HepG2 (cell line): ENCODE measurements at regions not wholly inside any gene's neighbourhood (a gene's known extent, or its start where the extent isn't known, plus 50 kb on each side); places are given as distances from the start of the nearest gene placed in this dataset.
"Not testable (repeated sequence)": the region's sequence is repeated elsewhere in the genome, so short reads cannot be mapped to it uniquely, and the experiment has no call there.

Source experiments
- CTCF ChIP-seq: sonication (generic); formaldehyde crosslinking; IDR thresholded peaks from 2 replicates; pipeline ENCODE4 v1.5.0; 2020; ENCODE audit warnings: mild to moderate bottlenecking, missing genetic modification reagents, moderate library complexity
- ETS1 ChIP-seq: sonication (generic); formaldehyde crosslinking; IDR thresholded peaks from 2 replicates; pipeline ENCODE4 v1.4.0; 2020; ENCODE audit warnings: missing genetic modification reagents
- EZH2 ChIP-seq: conservative IDR thresholded peaks from 2 replicates; pipeline ENCODE4 v1.6.1; 2012; ENCODE audit warnings: mild to moderate bottlenecking, low read depth, low read length, moderate library complexity
- MYNN ChIP-seq: sonication (generic); formaldehyde crosslinking; IDR thresholded peaks from 2 replicates; pipeline ENCODE4 v1.4.0; 2020; ENCODE audit warnings: mild to moderate bottlenecking, low read depth, missing genetic modification reagents
- NCOA1 ChIP-seq: sonication (generic); formaldehyde crosslinking; IDR thresholded peaks from 2 replicates; pipeline ENCODE4 v1.9.0; 2021; ENCODE audit warnings: missing genetic modification reagents
- PHF20 ChIP-seq: sonication (generic); formaldehyde crosslinking; IDR thresholded peaks from 2 replicates; pipeline ENCODE4 v1.5.0; 2020; ENCODE audit warnings: mild to moderate bottlenecking, missing genetic modification reagents
- POLR2A ChIP-seq, 2 experiments: IDR thresholded peaks; 2 replicates each; pipeline ENCODE4 v1.6.1; 2011; ENCODE audit warnings: low read depth in 2 of 2, low read length in 2 of 2, mild to moderate bottlenecking in 1 of 2, moderate library complexity in 1 of 2; ENCODE audit not compliant: insufficient read depth in 1 of 2
- POLR2AphosphoS5 ChIP-seq: IDR thresholded peaks from 2 replicates; pipeline ENCODE4 v1.6.1; 2012; ENCODE audit warnings: low read depth, low read length
- RAD21 ChIP-seq: fragments of 450-650 bp; formaldehyde crosslinking; IDR thresholded peaks from 2 replicates; pipeline ENCODE4 v1.5.0; 2020; ENCODE audit warnings: mild to moderate bottlenecking
- RELA ChIP-seq: sonication (generic); formaldehyde crosslinking; IDR thresholded peaks from 2 replicates; pipeline ENCODE4 v1.4.0; 2020; ENCODE audit warnings: missing genetic modification reagents
- SMARCE1 ChIP-seq: fragments of 450-650 bp; IDR thresholded peaks from 2 replicates; pipeline ENCODE4 v1.6.1; 2017; ENCODE audit warnings: borderline replicate concordance
- THAP7 ChIP-seq: sonication (generic); formaldehyde crosslinking; IDR thresholded peaks from 2 replicates; pipeline ENCODE4 v1.8.1; 2023; ENCODE audit warnings: mild to moderate bottlenecking, missing genetic modification reagents

GRCh38 chr11:87506946-87507345 is 469.2 kb downstream of the TMEM135 start:
- TF ChIP-seq CTCF (CRISPR knock-in tag); POLR2AphosphoS5; PHF20; MYNN; SMARCE1; NCOA1; POLR2A (IDR thresholded peaks at IDR 0.05; ENCODE audit: insufficient read depth in 1 of 2, low read depth in 2 of 2, low read length in 2 of 2); EZH2; RAD21 (CRISPR knock-in tag); THAP7 (CRISPR knock-in tag); RELA (CRISPR knock-in tag); ETS1: not testable (repeated sequence)
